ELR (cell line): ENCODE measurements at regions not wholly inside any gene's neighbourhood (a gene's known extent, or its start where the extent isn't known, plus 50 kb on each side); places are given as distances from the start of the nearest gene placed in this dataset.

ENCODE experiments used
- DNase-seq: peaks from one replicate; pipeline ENCODE4 v3.0.0-alpha.2; 2015; ENCODE audit warnings: low read depth

DNA sequence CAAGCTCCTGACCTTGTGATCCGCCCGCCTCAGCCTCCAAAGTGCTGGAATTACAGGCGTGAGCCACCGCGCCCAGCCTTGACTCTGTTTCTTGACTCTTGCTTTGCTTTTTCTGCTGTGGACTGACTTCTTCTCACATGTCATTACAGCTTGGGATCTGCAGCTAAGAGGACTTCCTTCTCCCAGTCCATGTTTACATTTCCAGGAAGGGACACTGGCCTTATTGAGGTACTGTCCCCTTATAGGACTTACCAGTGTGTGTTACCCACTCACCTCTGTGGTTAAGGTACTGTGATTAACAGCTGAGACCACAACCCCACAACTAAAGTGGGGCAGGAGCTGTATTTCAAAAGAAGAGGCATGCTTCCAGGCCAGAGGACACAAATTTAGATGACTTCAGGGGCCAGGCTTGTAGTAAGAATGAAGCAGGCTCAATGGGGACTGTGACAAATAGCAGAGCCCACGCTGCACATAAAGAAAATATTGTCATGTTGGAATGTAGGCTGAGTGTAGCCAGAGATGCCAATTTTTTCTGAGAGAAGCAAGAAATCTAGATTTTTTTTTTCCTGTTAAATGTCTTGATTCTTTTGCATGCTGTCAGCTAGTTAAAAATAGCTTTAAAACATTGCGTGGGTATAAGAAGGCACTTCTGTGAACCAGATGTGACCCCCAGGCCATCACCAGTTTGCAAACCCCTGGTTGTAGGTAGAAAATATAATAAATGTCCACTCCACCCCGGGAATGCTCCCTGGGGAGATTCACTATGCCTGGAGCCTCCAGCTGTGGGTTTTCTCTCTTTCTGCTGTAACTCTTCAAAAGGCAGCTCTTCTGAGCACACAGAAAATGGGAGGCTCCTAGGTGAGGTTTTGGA lies 75.0 kb downstream of the PTPDC1 start:
- DNase-seq: no peak

DNA sequence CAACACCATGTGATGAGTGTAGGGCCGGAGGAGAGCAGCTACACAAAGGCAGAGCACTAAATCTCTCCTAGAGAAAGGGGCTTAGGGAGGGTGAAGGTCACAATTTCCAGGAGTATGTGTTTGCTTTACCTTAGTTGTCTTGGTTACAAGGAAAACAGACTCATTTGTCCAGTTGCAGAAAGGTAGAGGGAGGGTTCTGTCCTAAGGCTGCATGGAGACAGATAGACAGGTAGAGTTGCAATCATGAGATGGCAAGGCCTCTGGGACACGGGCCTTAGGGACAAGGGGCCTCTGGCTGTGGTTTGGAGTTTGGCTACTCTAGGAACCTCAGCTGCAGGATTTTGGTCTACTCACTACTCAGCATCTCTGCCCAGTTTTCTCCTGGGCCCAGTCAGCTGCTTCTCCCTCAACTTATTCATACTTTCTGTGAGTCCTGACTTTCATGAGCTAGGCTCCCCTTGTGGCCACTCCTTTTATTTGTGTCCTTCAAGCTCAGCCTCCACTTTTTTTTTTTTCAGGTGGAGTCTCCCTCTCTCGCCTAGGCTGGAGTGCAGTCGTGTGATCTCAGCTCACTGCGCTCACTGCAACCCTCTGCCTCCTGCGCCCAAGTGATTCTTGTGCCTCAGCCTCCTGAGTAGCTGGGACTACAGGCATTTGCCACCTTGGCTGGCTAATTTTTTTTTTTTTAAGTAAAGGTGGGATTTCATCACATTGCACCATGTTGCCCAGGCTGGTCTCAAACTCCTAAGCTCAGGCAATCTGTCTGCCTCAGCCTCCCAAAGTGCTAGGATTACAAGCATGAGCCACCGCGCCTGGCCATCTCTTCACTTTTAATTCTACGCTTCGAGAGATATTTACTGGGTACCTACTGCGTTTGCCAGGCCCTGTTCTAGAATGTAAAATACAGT lies 76.6 kb downstream of the PTPDC1 start:
- peak; percentile 46 for DNase-seq

DNA sequence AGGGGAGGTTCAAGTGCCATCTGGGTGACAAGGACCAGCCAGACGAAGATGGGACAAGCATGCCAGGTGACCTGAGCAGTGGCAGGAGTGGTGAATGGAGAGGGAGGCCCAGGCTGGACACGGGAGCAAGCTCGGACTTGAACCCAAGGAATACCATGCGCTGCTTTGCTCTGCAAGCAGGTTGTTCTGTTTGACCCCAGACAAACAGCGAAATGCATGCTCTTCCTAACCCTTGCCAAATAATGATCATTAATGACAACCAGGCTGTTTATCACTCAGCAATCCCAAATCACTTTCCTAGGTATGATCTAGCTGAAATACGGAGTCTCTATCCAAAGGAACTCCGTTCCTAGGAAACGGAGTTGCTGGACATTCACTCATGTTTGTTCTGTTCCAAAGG lies 77.4 kb downstream of the PTPDC1 start:
- DNase-seq: no peak

DNA sequence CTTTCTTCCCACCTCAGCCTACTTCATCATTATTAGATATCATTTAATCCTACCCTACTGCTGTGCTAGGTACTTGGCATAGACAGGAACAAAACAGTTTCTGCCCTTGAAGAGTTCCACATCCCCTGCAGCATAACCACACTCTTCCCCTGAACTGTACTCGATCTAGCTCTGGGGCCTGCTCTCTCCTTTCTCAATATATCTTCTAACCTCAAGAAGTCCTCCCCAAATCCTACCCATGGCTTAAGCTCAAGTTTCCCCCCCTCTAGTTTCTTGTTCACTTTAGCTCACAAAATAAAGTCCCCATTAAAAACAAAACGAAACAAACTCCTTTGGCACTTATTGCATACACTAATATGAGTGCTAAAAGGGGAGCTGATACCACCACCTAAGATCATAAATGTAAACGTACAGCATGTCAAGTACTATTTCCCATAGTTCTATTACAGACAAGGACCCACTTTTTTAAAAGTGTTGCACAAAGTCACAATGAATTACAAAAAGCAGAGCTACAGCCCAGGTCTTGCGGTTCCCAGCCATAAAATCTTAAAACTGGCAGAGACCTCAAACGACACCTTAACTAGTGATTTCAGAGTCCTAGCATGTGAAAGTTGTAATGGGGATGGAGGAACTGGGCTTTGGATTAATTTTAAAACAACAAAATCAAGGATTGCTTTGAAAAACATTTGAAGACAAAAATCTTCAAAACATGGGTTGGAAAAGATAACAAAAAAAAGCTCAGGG lies 80.7 kb downstream of the PTPDC1 start:
- no peak for DNase-seq

DNA sequence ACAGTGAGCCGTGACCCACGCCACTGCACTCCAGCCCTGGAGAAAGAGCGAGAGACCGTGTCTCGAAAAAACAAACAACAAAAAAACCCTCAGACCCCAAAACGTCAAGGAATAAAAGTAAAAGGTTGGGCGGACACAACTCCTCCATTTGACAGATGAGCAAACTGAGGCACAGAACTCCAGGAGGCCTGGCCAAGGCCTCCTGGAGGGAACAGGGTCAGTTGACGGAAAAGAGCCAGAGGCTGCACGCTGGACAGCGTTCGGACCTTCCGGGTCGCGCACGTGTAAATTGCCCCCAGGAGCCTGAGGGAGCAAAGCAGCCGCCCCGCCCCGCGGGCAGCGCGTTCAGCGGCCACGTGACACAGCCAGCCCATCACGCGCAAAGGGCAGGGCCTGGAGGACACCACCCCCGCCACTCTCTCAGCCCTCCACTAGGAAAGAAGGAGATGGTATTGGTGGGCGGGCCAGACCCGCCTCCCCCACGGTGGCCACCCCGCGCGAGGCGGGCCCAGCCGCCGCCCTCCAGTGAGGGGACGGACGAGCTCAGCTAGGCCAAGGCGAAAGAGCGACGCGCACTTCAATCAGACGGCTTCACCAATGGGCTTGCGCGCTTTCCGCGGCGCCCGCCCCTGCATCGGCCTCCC lies 81.5 kb downstream of the PTPDC1 start:
- DNase-seq: peak; percentile 98

DNA sequence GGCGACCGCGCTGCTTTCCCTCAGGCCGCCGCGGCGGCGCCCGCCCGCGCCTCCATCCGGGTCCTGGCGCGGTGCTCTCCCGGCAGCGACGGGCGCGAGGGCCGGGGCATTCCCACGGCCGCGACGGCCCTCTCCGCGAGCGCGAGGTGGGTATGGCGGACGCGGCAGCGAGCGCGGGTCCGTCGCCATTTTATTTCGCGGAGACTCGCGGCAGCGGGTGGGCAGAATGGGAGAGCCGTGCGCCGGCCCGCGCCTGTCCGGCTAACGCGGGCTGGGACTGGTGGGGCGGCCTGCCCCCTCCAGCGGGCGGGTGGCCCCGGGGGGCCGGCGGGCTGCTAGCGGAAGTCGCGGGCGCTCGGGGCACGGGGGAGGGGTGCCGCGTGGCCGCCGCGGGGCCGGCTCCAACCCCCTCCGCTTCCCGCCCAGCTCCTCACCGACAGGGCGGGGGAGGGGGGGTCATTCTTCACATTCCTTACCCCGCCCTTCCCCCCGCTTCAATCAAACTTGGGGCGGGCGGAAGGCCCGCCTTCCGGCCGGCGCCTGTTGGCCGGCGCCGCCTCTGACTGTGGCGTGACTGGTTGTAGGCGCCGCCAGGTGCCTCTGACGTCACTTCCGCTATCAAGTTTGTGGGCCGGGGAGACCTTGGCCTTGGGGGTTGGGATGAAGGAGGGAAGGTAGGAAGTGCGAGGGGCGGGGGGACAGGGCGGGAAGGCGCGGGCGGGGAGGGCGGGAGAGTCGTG lies 82.1 kb downstream of the PTPDC1 start:
- DNase-seq: peak; percentile 99

DNA sequence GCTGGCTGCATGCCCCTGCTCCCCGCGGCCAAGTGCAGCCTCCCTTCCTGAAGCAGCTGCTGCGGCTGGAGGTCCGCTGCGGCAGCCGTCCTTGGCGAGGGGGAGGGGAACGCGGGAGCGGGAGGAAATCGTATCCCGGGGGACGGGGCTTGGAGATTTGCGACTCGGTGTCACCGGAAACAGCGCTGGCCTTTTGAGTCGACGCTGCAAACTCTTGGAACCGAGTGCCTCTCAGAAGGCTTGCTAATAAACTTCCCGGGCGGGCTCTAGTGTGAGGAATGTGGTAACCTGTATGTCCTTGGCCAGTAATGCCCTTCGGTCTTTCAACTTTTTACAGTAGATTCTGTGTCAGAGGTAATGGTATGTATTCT lies 82.7 kb downstream of the PTPDC1 start:
- DNase-seq: no peak

DNA sequence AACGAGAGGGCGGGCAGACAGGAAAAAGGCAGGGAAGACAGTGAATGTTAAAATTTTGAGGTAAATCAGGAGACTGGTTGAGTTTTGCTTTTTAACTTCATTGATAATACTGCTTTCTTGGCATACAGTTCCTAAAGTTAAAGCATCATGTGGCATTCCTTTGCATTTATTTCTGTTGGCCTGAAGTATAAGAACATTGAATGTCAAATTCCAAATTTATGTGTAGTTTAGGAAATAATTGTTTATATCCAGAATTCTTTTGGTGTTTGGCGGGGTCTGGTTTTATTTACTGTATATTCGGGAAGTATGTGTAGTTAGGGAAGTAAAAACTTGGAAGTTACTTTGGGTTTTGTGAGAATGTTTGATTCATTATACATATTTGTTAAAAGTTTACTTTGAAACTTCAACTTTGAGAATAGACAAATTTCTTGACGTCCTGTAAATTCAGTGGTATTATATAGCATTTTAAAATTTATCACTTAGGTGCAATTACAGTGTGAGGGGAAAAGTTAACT lies 83.2 kb downstream of the PTPDC1 start:
- DNase-seq: no peak

DNA sequence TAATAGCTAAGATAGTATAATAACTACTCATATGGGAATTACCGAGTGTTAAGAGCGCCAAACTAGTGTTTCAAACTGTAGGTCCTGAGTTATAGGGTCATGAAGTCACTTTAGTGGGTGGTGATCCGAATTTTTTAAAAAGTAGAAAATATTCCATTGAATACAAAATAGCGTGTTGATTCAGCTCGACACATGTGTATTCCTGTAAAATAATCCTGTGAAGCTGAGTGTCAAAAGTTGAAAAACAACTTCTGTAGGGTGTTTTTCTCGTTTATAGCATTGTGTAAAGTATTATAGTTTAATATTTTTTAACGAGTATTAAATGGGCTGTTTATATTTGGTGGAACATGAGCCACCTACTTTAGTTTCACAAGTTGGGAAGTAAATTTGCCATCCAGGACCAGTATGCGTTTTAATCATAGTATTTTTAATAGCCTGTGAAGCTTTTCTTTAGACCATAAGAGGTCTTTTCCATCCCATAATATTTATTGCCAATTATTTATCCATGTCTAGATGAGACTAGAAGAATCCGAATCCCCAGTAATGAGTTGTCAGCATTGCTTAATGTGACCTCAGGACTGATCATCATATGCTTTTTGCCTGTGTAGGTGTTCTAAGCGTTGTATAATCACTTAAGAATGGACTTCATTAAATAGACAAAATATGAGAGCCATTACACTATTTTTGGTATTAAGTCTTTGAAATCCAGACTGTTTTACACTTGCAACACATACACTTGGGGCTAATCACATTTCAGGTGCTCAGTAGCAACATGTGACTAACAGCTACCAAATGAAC lies 84.1 kb downstream of the PTPDC1 start:
- peak; percentile 65 for DNase-seq

DNA sequence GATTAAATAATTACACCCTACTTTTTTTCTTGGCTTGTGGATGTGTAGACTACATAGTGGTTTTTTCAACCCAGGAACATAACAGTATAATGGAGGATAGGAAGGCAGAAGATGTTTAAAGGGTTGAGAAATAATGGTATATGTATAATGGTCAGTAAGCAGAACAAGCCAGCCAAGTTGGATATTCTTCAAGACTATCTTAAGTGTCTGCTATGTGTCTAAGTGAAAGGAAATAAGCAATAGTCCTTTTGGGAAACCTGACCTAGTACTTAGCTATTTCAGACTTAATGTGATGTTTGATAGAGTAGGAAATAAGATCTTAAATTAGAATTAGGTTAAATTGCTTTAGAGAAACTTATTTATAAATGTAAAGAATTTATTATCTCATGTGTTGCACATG lies 85.7 kb downstream of the PTPDC1 start:
- DNase-seq: no peak

DNA sequence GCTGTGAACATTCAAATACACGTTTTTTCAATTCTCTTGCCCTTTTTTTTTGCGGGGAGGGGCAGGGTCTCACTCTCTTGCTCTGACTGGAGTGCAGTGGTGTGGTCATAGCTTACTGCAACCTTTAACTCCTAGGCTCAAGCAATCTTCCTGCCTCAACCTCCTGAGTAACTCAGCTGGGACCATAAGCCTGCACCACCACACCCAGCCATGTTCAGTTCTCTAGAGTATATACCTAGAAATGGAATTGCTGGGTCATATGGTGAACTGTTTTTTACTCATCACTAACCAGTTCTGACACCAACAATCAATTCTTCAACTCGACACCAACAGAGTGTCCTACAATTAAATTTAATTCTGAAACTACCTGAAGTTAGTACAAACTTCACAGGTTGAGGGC lies 85.5 kb upstream of the ZNF169 start:
- no peak for DNase-seq

DNA sequence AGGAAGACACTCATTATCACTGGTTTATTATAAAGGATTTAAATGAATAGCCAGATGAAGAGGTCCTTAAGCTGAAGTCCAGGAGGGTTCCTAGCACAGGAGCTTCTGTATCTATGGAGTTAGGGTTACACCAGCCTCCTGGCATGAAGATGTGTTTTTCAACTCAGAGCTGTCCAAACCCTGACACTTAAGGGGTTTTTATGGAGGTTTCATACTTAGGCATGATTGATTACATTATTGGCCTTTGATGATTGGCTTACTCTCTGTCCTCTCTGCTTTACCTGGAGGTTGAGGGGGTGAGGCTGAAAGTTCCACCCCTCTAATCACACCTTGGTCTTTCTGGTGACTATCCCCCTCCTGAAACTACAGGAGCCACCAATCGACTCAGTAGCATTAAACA lies 84.9 kb upstream of the ZNF169 start:
- no peak for DNase-seq

DNA sequence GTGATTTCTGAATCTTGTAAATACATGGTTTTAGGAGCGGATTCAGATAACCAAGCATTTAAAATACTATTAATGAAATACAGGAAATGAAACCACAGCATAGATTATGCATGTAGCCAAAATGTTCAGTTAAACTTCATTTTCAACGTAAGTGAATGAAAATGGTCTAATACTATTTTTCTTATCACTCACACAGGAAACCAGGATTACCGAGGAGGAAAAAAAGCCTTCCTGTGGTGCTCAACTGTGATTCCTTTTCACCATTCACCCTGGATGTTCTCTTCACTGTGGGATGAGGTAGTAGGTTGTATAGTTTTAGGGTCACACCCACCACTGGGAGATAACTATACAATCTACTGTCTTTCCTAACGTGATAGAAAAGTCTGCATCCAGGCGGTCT lies 83.4 kb upstream of the ZNF169 start:
- no peak for DNase-seq

DNA sequence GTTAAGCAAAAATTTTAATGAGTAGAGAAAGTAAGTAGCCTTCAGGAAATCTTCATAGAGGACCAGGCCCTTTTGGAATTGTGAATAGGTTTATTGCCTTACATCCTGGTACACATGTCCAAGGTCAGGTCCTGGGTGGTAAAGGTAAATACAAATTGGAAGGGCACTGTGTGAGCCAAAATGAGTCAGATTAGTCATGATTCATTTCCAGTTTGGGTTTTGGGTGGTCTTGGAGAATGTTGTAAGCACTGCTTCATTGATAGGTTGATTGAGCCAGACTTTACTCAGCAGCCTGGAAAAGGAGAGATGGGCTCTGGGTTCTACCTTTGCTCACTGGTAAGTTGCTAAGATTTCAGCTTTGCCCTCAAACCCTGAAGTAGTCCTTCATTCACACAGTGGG lies 82.5 kb upstream of the ZNF169 start:
- DNase-seq: peak; percentile 40

DNA sequence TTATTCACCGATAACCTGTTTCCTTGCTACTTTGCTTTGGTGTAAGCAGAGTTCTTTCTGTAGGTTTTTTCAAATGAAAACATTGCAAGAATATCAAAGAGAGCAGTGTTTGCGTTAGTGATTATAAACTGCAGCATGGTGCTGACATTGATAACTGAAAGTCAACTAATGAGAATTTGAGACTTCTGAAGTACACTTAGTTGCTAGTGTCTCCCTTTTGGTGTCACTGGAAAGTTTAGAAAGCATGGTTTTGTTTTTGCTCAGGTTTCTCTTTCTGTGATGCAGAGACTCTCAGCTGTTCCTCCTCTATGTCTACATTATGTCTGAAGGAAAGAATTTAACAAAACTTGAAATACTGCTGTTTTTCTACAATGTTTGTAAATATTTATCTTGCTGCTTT lies 80.2 kb upstream of the ZNF169 start:
- DNase-seq: no peak

DNA sequence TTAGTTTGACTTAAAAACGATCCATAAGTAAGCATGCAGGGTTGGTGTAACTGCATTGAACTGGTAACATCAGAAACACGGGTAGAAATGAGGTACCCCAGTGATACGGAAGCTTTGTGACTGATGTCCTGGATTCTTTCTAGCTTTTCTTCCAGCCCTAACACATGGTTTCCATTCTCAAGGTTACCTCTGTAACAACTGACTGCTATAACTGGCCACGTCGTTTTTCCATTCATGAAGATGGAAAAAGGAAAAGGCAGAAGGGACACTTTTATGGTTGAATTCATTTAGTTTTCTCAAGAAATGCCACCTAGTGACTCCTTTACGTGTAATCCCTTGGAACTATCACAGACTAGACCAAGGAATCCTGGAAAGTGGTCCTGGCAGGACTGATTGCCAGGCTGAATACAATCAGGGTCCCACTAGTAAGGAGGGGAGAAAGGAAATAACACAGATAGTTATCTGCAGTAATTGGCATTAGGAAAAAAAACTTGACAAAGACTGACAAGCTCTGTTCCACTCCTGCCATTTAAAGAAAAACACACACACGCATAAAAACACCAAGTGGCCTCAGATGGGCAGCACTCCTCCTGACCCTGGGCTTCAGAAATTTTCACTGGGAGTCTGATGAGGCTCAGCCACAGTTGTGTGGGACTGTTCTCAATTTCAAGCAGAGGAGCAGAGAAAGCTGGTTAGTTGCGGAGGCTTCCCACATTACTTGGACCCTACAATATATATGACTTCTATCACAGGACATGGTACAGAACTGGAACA lies 77.5 kb upstream of the ZNF169 start:
- no peak for DNase-seq

DNA sequence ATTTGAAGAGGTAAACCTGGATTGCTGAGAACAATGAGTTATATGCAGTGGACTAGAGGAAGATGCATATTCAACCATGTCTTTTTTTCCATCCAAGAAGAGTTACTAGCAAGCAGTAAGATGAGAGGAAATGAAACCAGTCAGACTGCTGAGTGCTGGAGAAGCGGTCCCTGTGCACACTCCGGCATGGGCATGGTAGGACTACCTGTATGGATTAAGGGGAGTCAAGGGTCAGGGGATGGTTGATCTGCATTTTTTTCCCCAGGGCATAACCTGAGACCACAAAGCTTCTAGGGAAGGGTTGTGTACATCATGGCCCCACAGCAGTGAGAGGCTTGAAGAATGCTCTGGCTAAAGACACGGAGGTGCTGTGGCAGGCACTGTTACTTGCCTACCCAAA lies 76.6 kb upstream of the ZNF169 start:
- DNase-seq: no peak

DNA sequence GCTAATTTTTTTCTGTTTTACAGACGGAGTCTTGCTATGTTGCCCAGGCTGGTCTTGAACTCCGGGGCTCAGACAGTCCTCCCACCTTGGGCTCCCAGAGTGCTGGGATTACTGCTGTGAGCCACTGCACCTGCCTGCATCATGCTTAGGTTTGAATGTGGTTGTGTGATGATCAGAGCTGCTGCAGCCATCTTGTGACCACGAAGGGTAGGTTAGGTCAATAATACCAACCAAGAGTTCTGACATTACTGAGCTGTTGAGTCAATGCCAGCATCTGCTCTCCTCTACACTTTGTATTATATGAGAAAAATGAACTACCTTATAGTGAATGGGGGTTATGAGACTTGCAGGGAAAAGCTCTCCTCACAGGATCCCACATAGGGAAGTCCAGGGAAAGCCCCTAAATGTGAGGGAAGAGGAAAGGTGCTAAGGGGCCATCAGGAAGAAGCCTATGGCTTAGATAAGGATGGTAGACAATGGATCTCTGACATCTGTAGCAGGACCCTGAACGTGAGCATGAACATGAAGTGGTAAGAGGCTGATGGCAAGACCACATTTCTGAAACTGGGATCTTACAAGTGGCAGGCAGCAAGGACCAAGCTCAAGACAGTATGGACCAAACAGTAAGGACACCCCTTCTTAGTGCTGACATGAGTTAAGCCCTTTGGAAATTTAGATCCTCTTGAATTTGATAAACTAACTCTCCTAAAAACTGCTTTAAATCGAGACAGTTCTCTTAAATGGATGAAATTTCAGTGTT lies 75.7 kb upstream of the ZNF169 start:
- DNase-seq: no peak

DNA sequence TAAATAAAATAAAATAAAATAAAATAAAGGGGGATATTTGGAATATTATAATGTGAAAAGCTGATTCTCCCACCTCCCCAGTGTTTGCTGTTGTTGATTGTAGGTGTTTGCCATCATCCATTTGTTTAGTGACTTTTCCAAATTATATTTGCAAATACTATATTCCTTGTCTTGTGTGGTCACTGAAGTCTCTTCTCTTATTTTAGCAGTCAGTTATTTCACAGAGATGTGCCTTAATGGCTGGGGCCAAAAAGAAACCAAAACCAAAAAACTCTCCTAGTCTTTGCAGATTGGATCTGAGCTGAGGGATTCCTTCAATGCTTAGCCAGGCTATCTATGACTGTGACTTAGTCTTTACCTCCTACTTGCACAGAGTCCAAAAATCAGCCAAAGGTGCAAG lies 70.9 kb upstream of the ZNF169 start:
- no peak for DNase-seq
